D721Med (cell line): ENCODE measurements at regions not wholly inside any gene's neighbourhood (a gene's known extent, or its start where the extent isn't known, plus 50 kb on each side); places are given as distances from the start of the nearest gene placed in this dataset.

Experiments
- DNase-seq: peaks from one replicate; pipeline ENCODE4 v3.0.0; 2011; ENCODE audit warnings: low spot score; ENCODE audit not compliant: insufficient read length
- FAIRE-seq: peaks from 2 replicates; lab custom pipeline; 2011; peaks lifted over from hg19 to GRCh38; lab: Jason Lieb, UNC
- TF ChIP-seq, protein P1 (sequence below): IDR thresholded peaks from 2 replicates; pipeline ENCODE4 v1.5.1; 2012; ENCODE audit warnings: mild to moderate bottlenecking, control low read depth; ENCODE audit not compliant: insufficient read depth; ENCODE audit errors: missing control alignments

DNA sequence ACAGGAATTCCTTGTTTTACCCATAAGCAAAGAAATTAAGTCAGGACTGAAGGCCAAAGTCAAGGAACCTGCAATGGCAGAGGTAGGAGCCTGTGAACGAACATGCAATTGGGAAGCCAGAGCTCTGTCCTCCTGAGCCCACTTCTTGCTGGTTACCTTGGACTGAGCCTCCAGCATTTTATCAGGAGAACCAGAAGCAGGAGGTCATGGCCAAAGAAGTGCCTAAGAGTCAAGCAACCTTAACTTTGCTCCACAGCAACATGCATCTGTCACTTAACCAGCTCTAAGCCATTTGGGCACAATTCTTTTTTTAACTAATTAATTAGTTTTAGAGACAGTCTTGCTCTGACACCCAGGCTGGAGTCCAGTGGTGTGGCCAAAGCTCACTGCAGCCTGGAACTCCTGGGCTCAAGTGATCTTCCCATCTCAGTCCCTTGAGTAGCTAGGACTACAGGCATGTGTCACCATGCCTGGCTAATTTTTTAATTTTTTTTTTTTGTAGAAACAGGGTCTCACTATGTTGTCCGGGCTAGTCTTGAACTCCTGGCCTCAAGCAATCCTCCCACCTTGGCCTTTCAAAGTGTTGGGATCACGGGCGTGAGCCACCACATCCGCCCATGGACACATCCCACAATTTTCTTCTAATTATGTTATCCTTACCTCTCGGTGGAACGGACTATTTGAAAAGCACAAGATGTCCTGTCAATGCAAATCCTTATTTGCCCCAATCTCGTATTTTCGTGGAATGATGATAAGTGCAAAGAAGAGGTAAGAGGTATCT lies 334.2 kb downstream of the CD83 start:
- FAIRE-seq (no peak), DNase-seq (no peak)
- TF ChIP-seq, protein P1, sequence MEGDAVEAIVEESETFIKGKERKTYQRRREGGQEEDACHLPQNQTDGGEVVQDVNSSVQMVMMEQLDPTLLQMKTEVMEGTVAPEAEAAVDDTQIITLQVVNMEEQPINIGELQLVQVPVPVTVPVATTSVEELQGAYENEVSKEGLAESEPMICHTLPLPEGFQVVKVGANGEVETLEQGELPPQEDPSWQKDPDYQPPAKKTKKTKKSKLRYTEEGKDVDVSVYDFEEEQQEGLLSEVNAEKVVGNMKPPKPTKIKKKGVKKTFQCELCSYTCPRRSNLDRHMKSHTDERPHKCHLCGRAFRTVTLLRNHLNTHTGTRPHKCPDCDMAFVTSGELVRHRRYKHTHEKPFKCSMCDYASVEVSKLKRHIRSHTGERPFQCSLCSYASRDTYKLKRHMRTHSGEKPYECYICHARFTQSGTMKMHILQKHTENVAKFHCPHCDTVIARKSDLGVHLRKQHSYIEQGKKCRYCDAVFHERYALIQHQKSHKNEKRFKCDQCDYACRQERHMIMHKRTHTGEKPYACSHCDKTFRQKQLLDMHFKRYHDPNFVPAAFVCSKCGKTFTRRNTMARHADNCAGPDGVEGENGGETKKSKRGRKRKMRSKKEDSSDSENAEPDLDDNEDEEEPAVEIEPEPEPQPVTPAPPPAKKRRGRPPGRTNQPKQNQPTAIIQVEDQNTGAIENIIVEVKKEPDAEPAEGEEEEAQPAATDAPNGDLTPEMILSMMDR: no peak

GRCh38 chr6:14452567-14453527 lies 335.3 kb downstream of the CD83 start:
- FAIRE-seq (no peak), DNase-seq (no peak)
- TF ChIP-seq, protein P1: no peak

DNA sequence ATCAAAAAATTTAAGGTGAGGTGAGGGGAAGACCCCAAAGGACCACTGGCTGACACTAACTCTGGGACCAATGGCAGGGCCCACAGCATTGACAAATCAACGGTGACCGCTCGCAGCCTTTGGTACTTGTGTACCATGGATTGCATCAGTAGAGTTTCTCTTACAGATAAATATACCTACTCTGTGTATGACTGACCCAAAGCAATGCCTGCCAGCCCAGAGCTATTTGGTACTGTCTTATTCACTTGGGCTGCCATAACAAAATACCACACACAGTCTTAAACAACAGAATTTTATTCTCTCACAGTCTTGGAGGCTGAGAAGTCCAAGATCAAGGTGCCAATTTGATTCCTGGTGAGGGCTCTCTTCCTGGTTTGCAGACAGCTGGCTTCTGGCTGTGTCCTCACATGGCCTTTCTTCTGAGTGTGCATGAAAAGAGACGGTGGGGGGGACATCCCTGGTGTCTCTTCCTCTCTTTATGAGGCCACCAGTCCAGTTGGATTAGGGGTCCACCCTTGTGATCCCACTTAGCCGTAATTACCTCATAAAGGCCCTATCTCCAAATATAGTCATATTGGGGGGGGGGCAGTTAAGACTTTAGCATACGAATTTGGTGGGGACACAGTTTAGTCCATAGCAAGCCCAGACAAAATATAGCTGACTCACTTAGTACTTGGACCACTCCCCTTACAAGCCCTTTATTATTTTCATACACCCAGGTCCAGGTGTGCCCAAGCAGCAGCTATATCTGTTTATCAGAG lies 336.3 kb downstream of the CD83 start:
- no peak for FAIRE-seq
- DNase-seq: no peak
- TF ChIP-seq, protein P1: no peak

GRCh38 chr6:14454473-14454775 lies 336.9 kb downstream of the CD83 start:
- no peak for FAIRE-seq
- TF ChIP-seq, protein P1: no peak
- DNase-seq: no peak

DNA sequence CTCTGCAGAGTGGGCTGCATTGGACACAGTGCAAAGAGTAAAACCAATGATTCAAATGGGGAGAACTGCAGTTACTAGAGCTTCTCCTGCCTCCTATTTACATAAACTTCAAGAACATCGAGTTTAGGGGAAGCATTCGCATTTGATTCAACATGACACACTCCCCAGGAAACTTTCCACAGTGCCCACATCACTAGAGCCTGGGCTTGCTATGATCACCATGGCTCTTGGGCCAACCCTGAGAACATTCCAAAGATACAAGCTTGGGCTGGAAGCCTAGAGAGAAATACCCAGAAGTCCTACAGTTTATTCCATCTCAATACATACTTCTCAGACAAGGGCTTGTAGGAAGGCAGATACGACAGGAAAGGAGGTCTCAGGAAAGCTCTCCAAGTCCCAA lies 337.9 kb downstream of the CD83 start:
- FAIRE-seq (no peak), DNase-seq (no peak)
- TF ChIP-seq, protein P1: no peak

- FAIRE-seq (no peak), DNase-seq (no peak)
- TF ChIP-seq, protein P1: no peak
These were observed 338.5 kb downstream of the CD83 start for GRCh38 chr6:14455876-14456648.
